GM12875 (cell line): ENCODE measurements at regions not wholly inside any gene's neighbourhood (a gene's known extent, or its start where the extent isn't known, plus 50 kb on each side); places are given as distances from the start of the nearest gene placed in this dataset.

Experiments used
- H3K4me3 ChIP-seq: one replicate; pipeline ENCODE4 v1.5.1; 2011; ENCODE audit warnings: low read depth, low read length, control low read depth
- TF ChIP-seq, protein P1 (sequence below): IDR thresholded peaks from 2 replicates; pipeline ENCODE4 v1.5.1; 2011; ENCODE audit warnings: low read depth, mild to moderate bottlenecking, control low read depth, inconsistent platforms, low read length, moderate library complexity, borderline replicate concordance; ENCODE audit not compliant: insufficient read depth

- TF ChIP-seq, protein P1, sequence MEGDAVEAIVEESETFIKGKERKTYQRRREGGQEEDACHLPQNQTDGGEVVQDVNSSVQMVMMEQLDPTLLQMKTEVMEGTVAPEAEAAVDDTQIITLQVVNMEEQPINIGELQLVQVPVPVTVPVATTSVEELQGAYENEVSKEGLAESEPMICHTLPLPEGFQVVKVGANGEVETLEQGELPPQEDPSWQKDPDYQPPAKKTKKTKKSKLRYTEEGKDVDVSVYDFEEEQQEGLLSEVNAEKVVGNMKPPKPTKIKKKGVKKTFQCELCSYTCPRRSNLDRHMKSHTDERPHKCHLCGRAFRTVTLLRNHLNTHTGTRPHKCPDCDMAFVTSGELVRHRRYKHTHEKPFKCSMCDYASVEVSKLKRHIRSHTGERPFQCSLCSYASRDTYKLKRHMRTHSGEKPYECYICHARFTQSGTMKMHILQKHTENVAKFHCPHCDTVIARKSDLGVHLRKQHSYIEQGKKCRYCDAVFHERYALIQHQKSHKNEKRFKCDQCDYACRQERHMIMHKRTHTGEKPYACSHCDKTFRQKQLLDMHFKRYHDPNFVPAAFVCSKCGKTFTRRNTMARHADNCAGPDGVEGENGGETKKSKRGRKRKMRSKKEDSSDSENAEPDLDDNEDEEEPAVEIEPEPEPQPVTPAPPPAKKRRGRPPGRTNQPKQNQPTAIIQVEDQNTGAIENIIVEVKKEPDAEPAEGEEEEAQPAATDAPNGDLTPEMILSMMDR = no peak
- no peak overlapping the region for H3K4me3 ChIP-seq
Measured at GRCh38 chr1:82589588-82589987, 788.9 kb downstream of the ADGRL2 start.

GRCh38 chr1:82587371-82587770 lies 786.6 kb downstream of the ADGRL2 start:
- H3K4me3 ChIP-seq = no peak overlapping the region
- TF ChIP-seq, protein P1 = no peak

DNA sequence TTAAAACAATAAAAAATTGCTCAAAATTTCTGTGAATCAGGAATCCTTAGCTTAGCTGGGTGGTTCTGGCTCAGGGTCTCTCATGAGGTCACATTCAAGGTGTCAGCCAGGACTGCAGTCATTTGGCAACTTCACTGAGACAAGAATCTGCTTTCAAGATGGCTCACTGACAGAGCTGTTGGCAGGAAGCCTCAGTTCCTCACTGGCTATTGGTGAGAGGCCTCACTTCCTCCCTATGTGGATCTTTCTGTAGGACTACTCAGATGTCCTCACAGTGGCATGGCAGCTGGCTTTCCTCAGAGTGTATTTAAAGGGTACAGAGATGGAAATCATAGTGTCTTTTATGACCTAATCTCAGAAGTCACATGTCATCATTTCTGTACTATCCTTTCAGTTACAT lies 785.7 kb downstream of the ADGRL2 start:
- no peak overlapping the region for H3K4me3 ChIP-seq
- TF ChIP-seq, protein P1 = no peak

GRCh38 chr1:82582347-82582746 lies 781.6 kb downstream of the ADGRL2 start:
- TF ChIP-seq, protein P1 = no peak
- H3K4me3 ChIP-seq = no peak overlapping the region

- H3K4me3 ChIP-seq = no peak overlapping the region
- TF ChIP-seq, protein P1 = no peak
Measured at GRCh38 chr1:82578086-82578726, 777.5 kb downstream of the ADGRL2 start.

DNA sequence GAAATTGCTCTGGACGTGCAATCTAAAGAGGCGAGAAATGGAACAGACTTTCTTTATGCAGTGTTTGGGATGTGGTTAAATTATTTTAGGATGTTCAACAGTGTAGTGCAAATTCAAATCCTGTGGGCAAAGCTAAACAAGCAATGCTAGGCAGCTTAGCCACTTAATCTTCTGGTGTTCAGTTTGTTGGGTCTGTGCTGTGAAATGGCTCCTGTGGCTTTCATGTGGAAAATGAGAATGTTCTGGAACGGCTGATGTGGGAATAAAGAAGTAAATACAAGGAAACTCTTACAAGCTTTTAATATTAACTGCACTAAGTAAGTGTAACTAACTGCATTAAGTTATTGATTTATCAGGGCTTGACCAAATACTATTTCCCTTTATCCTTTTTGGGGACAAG lies 766.6 kb downstream of the ADGRL2 start:
- no peak overlapping the region for H3K4me3 ChIP-seq
- TF ChIP-seq, protein P1 = no peak

DNA sequence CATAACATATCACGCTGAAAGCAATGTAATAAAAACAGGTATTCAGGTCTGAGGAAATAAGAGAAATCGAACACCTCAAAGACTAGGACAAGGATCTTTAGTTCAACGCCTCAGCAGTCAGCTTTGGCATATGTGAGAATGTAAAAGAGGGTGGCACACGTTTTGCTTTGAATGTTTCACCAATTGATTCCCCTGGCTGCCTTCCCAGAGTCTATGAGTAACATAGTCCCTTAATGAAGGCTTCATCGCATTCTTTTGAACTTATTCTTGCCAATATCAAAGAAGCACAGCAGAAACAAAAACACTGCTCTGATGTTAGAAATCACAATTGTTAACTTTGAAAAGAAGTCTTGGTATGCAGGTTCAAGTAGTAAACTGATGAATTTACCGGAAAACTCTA lies 764.8 kb downstream of the ADGRL2 start:
- no peak overlapping the region for H3K4me3 ChIP-seq
- TF ChIP-seq, protein P1 = no peak
